ENCODE measurements at regions not wholly inside any gene's neighbourhood (a gene's known extent, or its start where the extent isn't known, plus 50 kb on each side); places are given as distances from the start of the nearest gene placed in this dataset.

- no peak for TF ChIP-seq EP300 (IDR thresholded peaks at IDR 0.05; ENCODE audit: borderline replicate concordance)
- no peak for TF ChIP-seq REST (IDR thresholded peaks at IDR 0.05; ENCODE audit: low read depth)
- no peak for TF ChIP-seq TCF12 (IDR thresholded peaks at IDR 0.05; ENCODE audit: low read depth)
- TF ChIP-seq USF1 (IDR thresholded peaks at IDR 0.05): no peak
- no peak for TF ChIP-seq CEBPB (IDR thresholded peaks at IDR 0.05)
- TF ChIP-seq CREB1 (IDR thresholded peaks at IDR 0.05; ENCODE audit: low read depth): no peak
- no peak for TF ChIP-seq RAD21 (IDR thresholded peaks at IDR 0.05; ENCODE audit: low read depth)
- no peak for TF ChIP-seq YY1 (IDR thresholded peaks at IDR 0.05; ENCODE audit: low read depth)
- TF ChIP-seq ZBTB7A (IDR thresholded peaks at IDR 0.05; ENCODE audit: low read depth): no peak
- no peak for TF ChIP-seq TEAD4 (IDR thresholded peaks at IDR 0.05)
- no peak for TF ChIP-seq FOXM1 (IDR thresholded peaks at IDR 0.05; ENCODE audit: borderline replicate concordance, low read depth)
- TF ChIP-seq NFIC (IDR thresholded peaks at IDR 0.05): no peak
- TF ChIP-seq TAF1 (IDR thresholded peaks at IDR 0.05; ENCODE audit: low read depth): no peak
Observed at GRCh38 chr14:51430633-51431032, 190.6 kb downstream of the TMX1 start.

- TF ChIP-seq USF1 (IDR thresholded peaks at IDR 0.05): no peak
- no peak for TF ChIP-seq EGR1 (IDR thresholded peaks at IDR 0.05)
- TF ChIP-seq ZBTB7A (IDR thresholded peaks at IDR 0.05; ENCODE audit: low read depth): no peak
- no peak for TF ChIP-seq TAF1 (IDR thresholded peaks at IDR 0.05; ENCODE audit: low read depth)
- no peak for TF ChIP-seq FOXM1 (IDR thresholded peaks at IDR 0.05; ENCODE audit: borderline replicate concordance, low read depth)
- no peak for TF ChIP-seq CEBPB (IDR thresholded peaks at IDR 0.05)
- TF ChIP-seq CREB1 (IDR thresholded peaks at IDR 0.05; ENCODE audit: low read depth): no peak
- no peak for TF ChIP-seq MAX (IDR thresholded peaks at IDR 0.05)
- no peak for TF ChIP-seq TCF12 (IDR thresholded peaks at IDR 0.05; ENCODE audit: low read depth)
- no peak for TF ChIP-seq TEAD4 (IDR thresholded peaks at IDR 0.05)
- TF ChIP-seq RAD21 (IDR thresholded peaks at IDR 0.05; ENCODE audit: low read depth): no peak
- no peak for TF ChIP-seq YY1 (IDR thresholded peaks at IDR 0.05; ENCODE audit: low read depth)
- TF ChIP-seq EP300 (IDR thresholded peaks at IDR 0.05; ENCODE audit: borderline replicate concordance): no peak
- TF ChIP-seq NFIC (IDR thresholded peaks at IDR 0.05): no peak
Observed at GRCh38 chr14:51431033-51431709, 191.1 kb downstream of the TMX1 start.

- TF ChIP-seq CREB1 (IDR thresholded peaks at IDR 0.05; ENCODE audit: low read depth): no peak
Observed at GRCh38 chr14:51431741-51432140, 191.7 kb downstream of the TMX1 start.

- no peak for TF ChIP-seq TEAD4 (IDR thresholded peaks at IDR 0.05)
Observed at GRCh38 chr14:51432302-51432948, 192.4 kb downstream of the TMX1 start.

- TF ChIP-seq TEAD4 (IDR thresholded peaks at IDR 0.05) (no peak), RAD21 (IDR thresholded peaks at IDR 0.05; ENCODE audit: low read depth) (no peak), CEBPB (IDR thresholded peaks at IDR 0.05) (no peak), ZBTB7A (IDR thresholded peaks at IDR 0.05; ENCODE audit: low read depth) (no peak), EGR1 (IDR thresholded peaks at IDR 0.05) (no peak), CREB1 (IDR thresholded peaks at IDR 0.05; ENCODE audit: low read depth) (no peak), TCF12 (IDR thresholded peaks at IDR 0.05; ENCODE audit: low read depth) (no peak), FOXM1 (IDR thresholded peaks at IDR 0.05; ENCODE audit: borderline replicate concordance, low read depth) (no peak), EP300 (IDR thresholded peaks at IDR 0.05; ENCODE audit: borderline replicate concordance) (no peak), NFIC (IDR thresholded peaks at IDR 0.05) (no peak), TAF1 (IDR thresholded peaks at IDR 0.05; ENCODE audit: low read depth) (no peak), REST (IDR thresholded peaks at IDR 0.05; ENCODE audit: low read depth) (no peak), USF1 (IDR thresholded peaks at IDR 0.05) (no peak), YY1 (IDR thresholded peaks at IDR 0.05; ENCODE audit: low read depth) (no peak), MAX (IDR thresholded peaks at IDR 0.05) (no peak)
Observed at GRCh38 chr14:51436630-51437029, 196.6 kb downstream of the TMX1 start.
